Neural cell (in vitro differentiated cells): ENCODE measurements at regions not wholly inside any gene's neighbourhood (a gene's known extent, or its start where the extent isn't known, plus 50 kb on each side); places are given as distances from the start of the nearest gene placed in this dataset.

ENCODE experiments used
- H2AFZ ChIP-seq: fragments of 200-600, 300-800 bp; sonication (generic), shearing (Covaris generic); 2 replicates; pipeline ENCODE4 v1.6.0; 2014; ENCODE audit warnings: low read depth, mild to moderate bottlenecking, antibody characterized with exemption, low read length, moderate library complexity
- H3F3A ChIP-seq: fragments of 200-600 bp; shearing (Covaris generic); 2 replicates; pipeline ENCODE4 v1.6.1; 2016; ENCODE audit warnings: mild to moderate bottlenecking, moderate library complexity, mixed read lengths, antibody characterized with exemption, low read length; ENCODE audit not compliant: insufficient read depth, poor library complexity, severe bottlenecking
- H3K27ac ChIP-seq: fragments of 200-600, 300-800 bp; sonication (generic), shearing (Covaris generic); 2 replicates; pipeline ENCODE4 v1.5.1; 2014; ENCODE audit warnings: mild to moderate bottlenecking, low read length, moderate library complexity
- H3K27me3 ChIP-seq: fragments of 300-800, 200-600 bp; sonication (generic), shearing (Covaris generic); 2 replicates; pipeline ENCODE4 v1.6.0; 2014; ENCODE audit warnings: mild to moderate bottlenecking, low read depth, low read length, moderate library complexity; ENCODE audit not compliant: insufficient read depth
- H3K36me3 ChIP-seq: fragments of 300-800, 200-600 bp; sonication (generic), shearing (Covaris generic); 2 replicates; pipeline ENCODE4 v1.5.1; 2014; ENCODE audit warnings: mild to moderate bottlenecking, antibody characterized with exemption, low read length, moderate library complexity; ENCODE audit not compliant: insufficient read depth
- H3K4me2 ChIP-seq: fragments of 300-800, 200-600 bp; sonication (generic), shearing (Covaris generic); 2 replicates; pipeline ENCODE4 v1.6.0; 2014; ENCODE audit warnings: mild to moderate bottlenecking, low read length
- H3K4me3 ChIP-seq: fragments of 300-800, 200-600 bp; sonication (generic), shearing (Covaris generic); 2 replicates; pipeline ENCODE4 v1.5.1; 2014; ENCODE audit warnings: mild to moderate bottlenecking, low read length, moderate library complexity
- H3K79me2 ChIP-seq: fragments of 200-600 bp; shearing (Covaris generic); replicated peaks from 2 replicates; pipeline ENCODE4 v1.6.0; 2014; ENCODE audit warnings: mild to moderate bottlenecking, low read length, moderate library complexity; ENCODE audit not compliant: insufficient read depth
- H3K9ac ChIP-seq: fragments of 300-800, 200-600 bp; sonication (generic), shearing (Covaris generic); 2 replicates; pipeline ENCODE4 v1.6.1; 2016; ENCODE audit warnings: mild to moderate bottlenecking, low read length, mixed read lengths
- H3K9me2 ChIP-seq: fragments of 200-600 bp; shearing (Covaris generic); 2 replicates; pipeline ENCODE4 v1.6.1; 2016; ENCODE audit warnings: mild to moderate bottlenecking, low read length, mixed read lengths; ENCODE audit not compliant: insufficient read depth
- H3K9me3 ChIP-seq: fragments of 200-600, 300-800 bp; sonication (generic), shearing (Covaris generic); 2 replicates; pipeline ENCODE4 v1.6.1; 2016; ENCODE audit warnings: mild to moderate bottlenecking, mixed run types, low read length, moderate library complexity, mixed read lengths
- H4K20me1 ChIP-seq: fragments of 200-600 bp; shearing (Covaris generic); 2 replicates; pipeline ENCODE4 v1.6.1; 2016; ENCODE audit warnings: mild to moderate bottlenecking, mixed run types; ENCODE audit not compliant: insufficient read depth
- CTCF ChIP-seq: fragments of 450-650 bp; IDR thresholded peaks from 2 replicates; pipeline ENCODE4 v1.5.1; 2014; ENCODE audit warnings: antibody characterized with exemption, mild to moderate bottlenecking, moderate library complexity; ENCODE audit not compliant: poor library complexity, severe bottlenecking
- EP300 ChIP-seq: fragments of 450-650 bp; conservative IDR thresholded peaks from 2 replicates; pipeline ENCODE4 v1.6.1; 2014; ENCODE audit warnings: antibody characterized with exemption, mild to moderate bottlenecking, moderate library complexity; ENCODE audit not compliant: poor library complexity, severe bottlenecking
- EZH2 ChIP-seq: fragments of 200-600, 300-800 bp; shearing (Covaris generic), sonication (generic); IDR thresholded peaks from 2 replicates; pipeline ENCODE4 v1.6.1; 2014; ENCODE audit warnings: antibody characterized with exemption, low read length, borderline replicate concordance, mild to moderate bottlenecking; ENCODE audit not compliant: insufficient read depth, poor library complexity, severe bottlenecking
- MXI1 ChIP-seq: fragments of 450-650 bp; conservative IDR thresholded peaks from 2 replicates; pipeline ENCODE4 v1.6.1; 2014; ENCODE audit warnings: antibody characterized with exemption, mild to moderate bottlenecking; ENCODE audit not compliant: poor library complexity, severe bottlenecking
- POLR2AphosphoS5 ChIP-seq: IDR thresholded peaks from 2 replicates; pipeline ENCODE4 v1.6.1; 2012
- RAD21 ChIP-seq: fragments of 450-650 bp; conservative IDR thresholded peaks from 2 replicates; pipeline ENCODE4 v1.6.1; 2014; ENCODE audit warnings: antibody characterized with exemption, mild to moderate bottlenecking, moderate library complexity
- SMC3 ChIP-seq: fragments of 450-650 bp; conservative IDR thresholded peaks from 2 replicates; pipeline ENCODE4 v1.6.1; 2014; ENCODE audit warnings: antibody characterized with exemption, mild to moderate bottlenecking, moderate library complexity; ENCODE audit not compliant: poor library complexity
- TAF1 ChIP-seq: IDR thresholded peaks from 2 replicates; pipeline ENCODE4 v1.6.1; 2012; ENCODE audit warnings: low read depth
- TF ChIP-seq, protein P1 (sequence below): IDR thresholded peaks from 2 replicates; pipeline ENCODE4 v1.6.1; 2012; ENCODE audit warnings: borderline replicate concordance

GRCh38 chr2:48118895-48119294 lies 195.6 kb upstream of the FOXN2 start:
- no peaks in the 10 kb centered on the region for H3K36me3 ChIP-seq
- H3K27me3 ChIP-seq = no peaks in the 10 kb centered on the region
- H3K27ac ChIP-seq = no peak overlapping the region
- H3K79me2 ChIP-seq = no peaks in the 10 kb centered on the region
- no peak overlapping the region for H3K4me2 ChIP-seq
- H3F3A ChIP-seq = no peaks in the 10 kb centered on the region
- H3K9ac ChIP-seq = no peak overlapping the region
- no peaks in the 10 kb centered on the region for H3K9me2 ChIP-seq
- H2AFZ ChIP-seq = no peak overlapping the region
- no peak for TF ChIP-seq SMC3
- no peak for TF ChIP-seq CTCF
- no peak for TF ChIP-seq RAD21
- no peak for TF ChIP-seq EZH2
- TF ChIP-seq TAF1 = no peak
- no peak for TF ChIP-seq MXI1
- no peak for TF ChIP-seq EP300
- TF ChIP-seq, protein P1, sequence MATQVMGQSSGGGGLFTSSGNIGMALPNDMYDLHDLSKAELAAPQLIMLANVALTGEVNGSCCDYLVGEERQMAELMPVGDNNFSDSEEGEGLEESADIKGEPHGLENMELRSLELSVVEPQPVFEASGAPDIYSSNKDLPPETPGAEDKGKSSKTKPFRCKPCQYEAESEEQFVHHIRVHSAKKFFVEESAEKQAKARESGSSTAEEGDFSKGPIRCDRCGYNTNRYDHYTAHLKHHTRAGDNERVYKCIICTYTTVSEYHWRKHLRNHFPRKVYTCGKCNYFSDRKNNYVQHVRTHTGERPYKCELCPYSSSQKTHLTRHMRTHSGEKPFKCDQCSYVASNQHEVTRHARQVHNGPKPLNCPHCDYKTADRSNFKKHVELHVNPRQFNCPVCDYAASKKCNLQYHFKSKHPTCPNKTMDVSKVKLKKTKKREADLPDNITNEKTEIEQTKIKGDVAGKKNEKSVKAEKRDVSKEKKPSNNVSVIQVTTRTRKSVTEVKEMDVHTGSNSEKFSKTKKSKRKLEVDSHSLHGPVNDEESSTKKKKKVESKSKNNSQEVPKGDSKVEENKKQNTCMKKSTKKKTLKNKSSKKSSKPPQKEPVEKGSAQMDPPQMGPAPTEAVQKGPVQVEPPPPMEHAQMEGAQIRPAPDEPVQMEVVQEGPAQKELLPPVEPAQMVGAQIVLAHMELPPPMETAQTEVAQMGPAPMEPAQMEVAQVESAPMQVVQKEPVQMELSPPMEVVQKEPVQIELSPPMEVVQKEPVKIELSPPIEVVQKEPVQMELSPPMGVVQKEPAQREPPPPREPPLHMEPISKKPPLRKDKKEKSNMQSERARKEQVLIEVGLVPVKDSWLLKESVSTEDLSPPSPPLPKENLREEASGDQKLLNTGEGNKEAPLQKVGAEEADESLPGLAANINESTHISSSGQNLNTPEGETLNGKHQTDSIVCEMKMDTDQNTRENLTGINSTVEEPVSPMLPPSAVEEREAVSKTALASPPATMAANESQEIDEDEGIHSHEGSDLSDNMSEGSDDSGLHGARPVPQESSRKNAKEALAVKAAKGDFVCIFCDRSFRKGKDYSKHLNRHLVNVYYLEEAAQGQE = no peak
- no peak for TF ChIP-seq POLR2AphosphoS5
- no peaks in the 10 kb centered on the region for H4K20me1 ChIP-seq
- H3K9me3 ChIP-seq = no peaks in the 10 kb centered on the region
- H3K4me3 ChIP-seq = no peak overlapping the region

- Histone ChIP-seq H4K20me1 (no peaks in the 10 kb centered on the region), H3K9me3 (no peaks in the 10 kb centered on the region)
Observed at GRCh38 chr2:48120112-48120511, 194.4 kb upstream of the FOXN2 start.

More at GRCh38 chr2:48120112-48120511, 194.4 kb upstream of the FOXN2 start:
- Histone ChIP-seq H3K27ac (no peak overlapping the region), H2AFZ (no peak overlapping the region), H3K4me3 (no peak overlapping the region), H3K36me3 (no peaks in the 10 kb centered on the region), H3K79me2 (no peaks in the 10 kb centered on the region), H3F3A (no peaks in the 10 kb centered on the region), H3K9ac (no peak overlapping the region), H3K27me3 (no peaks in the 10 kb centered on the region), H3K9me2 (no peaks in the 10 kb centered on the region), H3K4me2 (no peak overlapping the region)
- TF ChIP-seq MXI1 = no peak
- TF ChIP-seq SMC3 = no peak
- TF ChIP-seq CTCF = no peak
- TF ChIP-seq EZH2 = no peak
- no peak for TF ChIP-seq TAF1
- no peak for TF ChIP-seq EP300
- no peak for TF ChIP-seq POLR2AphosphoS5
